Activated CD8-positive, alpha-beta memory T cell treated with anti-CD3 and anti-CD28 coated beads, Interleukin-2, amount 10 ng/mL, durations not matched to agents 7 days and 5 days (primary cell): ENCODE measurements at regions not wholly inside any gene's neighbourhood (a gene's known extent, or its start where the extent isn't known, plus 50 kb on each side); places are given as distances from the start of the nearest gene placed in this dataset.
"Not testable (repeated sequence)": the region's sequence is repeated elsewhere in the genome, so short reads cannot be mapped to it uniquely, and the experiment has no call there.

Experiments used
- ATAC-seq: fragments of 150-1000 bp; cut with Tn5 transposase; one replicate; pipeline ENCODE4 v1.10.0; 2021; ENCODE audit warnings: moderate library complexity
- CTCF ChIA-PET: fragments of 350-600 bp; sonication (Branson Sonifier 250); formaldehyde crosslinking; loops from one replicate; lab custom pipeline; 2021; ENCODE audit warnings: antibody characterized with exemption; lab: Charles Lee
- DNase-seq: peaks from one replicate; pipeline ENCODE4 v3.0.0-alpha.2; 2020
- H3K27ac Mint-ChIP-seq: one replicate; pipeline ENCODE4 v1.8.0; 2021; ENCODE audit warnings: mild to moderate bottlenecking, mixed read lengths
- H3K27me3 Mint-ChIP-seq: one replicate; pipeline ENCODE4 v1.8.0; 2021; ENCODE audit warnings: mixed read lengths
- H3K36me3 Mint-ChIP-seq: one replicate; pipeline ENCODE4 v1.8.0; 2021; ENCODE audit warnings: mild to moderate bottlenecking, mixed read lengths
- H3K4me1 Mint-ChIP-seq: one replicate; pipeline ENCODE4 v1.8.0; 2021; ENCODE audit warnings: mixed read lengths
- H3K4me3 Mint-ChIP-seq: one replicate; pipeline ENCODE4 v1.8.0; 2021; ENCODE audit warnings: mild to moderate bottlenecking, moderate library complexity, mixed read lengths
- H3K9me3 Mint-ChIP-seq: one replicate; pipeline ENCODE4 v1.8.0; 2022; ENCODE audit warnings: low read depth, mixed read lengths

DNA sequence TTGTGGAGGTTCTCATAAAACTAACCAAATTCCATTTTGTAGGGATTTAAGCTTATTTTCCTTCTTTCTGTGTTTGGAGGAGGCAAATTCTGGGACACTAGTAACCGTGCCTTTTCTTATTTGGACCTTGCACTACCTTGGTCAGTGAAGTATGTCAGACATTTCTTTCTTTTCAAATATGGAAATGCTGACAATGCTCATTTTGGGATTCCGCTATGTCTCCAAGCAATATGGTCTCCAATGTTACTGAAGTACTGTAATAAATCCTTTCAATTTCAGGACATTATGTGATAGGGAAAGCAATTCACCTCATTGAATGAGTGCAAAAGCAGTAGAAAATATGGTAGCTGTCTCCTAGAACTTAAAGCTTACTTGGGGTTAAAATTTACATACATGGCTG, 372.3 kb downstream of the HLX start:
- Mint-ChIP-seq H3K27ac (no peak overlapping the region), H3K4me1 (no peaks in the 10 kb centered on the region), H3K36me3 (no peaks in the 10 kb centered on the region), H3K9me3 (no peaks in the 10 kb centered on the region), H3K4me3 (no peak overlapping the region), H3K27me3 (no peaks in the 10 kb centered on the region)
- CTCF ChIA-PET, result no interaction called here
- DNase-seq (no peak), ATAC-seq (no peak)

DNA sequence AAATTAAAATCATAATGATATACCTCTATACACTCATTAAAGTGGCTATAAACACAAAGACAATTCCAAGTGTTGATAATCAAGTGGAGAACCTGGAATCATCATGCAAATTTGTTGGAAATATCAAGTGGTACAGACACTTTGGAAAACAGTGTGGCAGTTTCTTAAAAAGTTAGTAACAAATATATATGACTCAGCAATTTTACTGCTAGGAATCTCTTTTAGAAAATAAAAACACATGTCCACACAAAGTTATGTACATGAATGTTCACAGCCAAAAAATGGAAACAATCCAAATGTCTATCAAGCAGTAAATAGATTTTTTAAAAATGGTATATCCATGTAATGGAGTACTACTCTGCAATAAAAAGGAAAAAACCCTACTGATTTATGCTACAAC, 375.6 kb downstream of the HLX start:
- no peak overlapping the region for H3K4me3 Mint-ChIP-seq
- no peak overlapping the region for H3K27ac Mint-ChIP-seq
- H3K9me3 Mint-ChIP-seq, result no peaks in the 10 kb centered on the region
- CTCF ChIA-PET, result no interaction called here
- H3K27me3 Mint-ChIP-seq, result no peaks in the 10 kb centered on the region
- H3K4me1 Mint-ChIP-seq, result no peaks in the 10 kb centered on the region
- DNase-seq (no peak), ATAC-seq (no peak)
- no peaks in the 10 kb centered on the region for H3K36me3 Mint-ChIP-seq

DNA sequence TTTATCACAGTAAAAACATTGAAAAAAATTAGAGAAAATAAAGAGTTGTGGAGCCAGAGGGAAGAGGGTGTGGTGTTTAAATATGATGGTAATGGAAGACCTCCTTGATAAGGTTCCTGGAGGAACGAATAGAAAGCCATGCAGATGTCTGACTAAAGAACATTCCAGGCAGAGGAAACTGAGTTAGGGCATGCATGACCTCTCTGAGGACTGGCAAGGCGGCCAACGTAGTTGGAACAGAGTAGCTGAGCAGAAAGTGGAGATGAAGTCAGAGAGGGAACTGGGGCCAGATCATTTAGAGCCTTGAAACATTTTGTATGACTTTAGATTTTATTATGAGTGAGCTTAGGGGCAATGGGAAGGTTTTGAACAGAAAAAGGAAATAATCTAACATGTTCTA, 377.5 kb downstream of the HLX start:
- Mint-ChIP-seq H3K4me3 (no peak overlapping the region), H3K4me1 (no peaks in the 10 kb centered on the region), H3K27ac (no peak overlapping the region), H3K9me3 (no peaks in the 10 kb centered on the region), H3K27me3 (no peaks in the 10 kb centered on the region), H3K36me3 (no peaks in the 10 kb centered on the region)
- CTCF ChIA-PET, result no interaction called here
- no peak for ATAC-seq
- DNase-seq, result no peak

DNA sequence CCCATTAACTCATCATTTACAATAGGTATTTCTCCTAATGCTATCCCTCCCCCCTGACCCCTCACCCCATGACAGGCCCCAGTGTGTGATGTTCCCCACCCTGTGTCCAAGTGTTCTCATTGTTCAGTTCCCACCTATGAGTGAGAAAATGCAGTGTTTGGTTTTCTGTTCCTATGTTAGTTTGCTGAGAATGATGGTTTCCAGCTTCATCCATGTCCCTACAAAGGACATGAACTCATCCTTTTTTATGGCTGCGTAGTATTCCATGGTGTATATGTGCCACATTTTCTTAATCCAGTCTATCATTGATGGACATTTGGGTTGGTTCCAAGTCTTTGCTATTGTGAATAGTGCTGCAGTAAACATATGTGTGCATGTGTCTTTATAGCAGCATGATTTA, 378.3 kb downstream of the HLX start:
- H3K9me3 Mint-ChIP-seq, H3K4me1 Mint-ChIP-seq, CTCF ChIA-PET, H3K27ac Mint-ChIP-seq, H3K4me3 Mint-ChIP-seq, DNase-seq, H3K27me3 Mint-ChIP-seq, ATAC-seq, H3K36me3 Mint-ChIP-seq: not testable (repeated sequence)

DNA sequence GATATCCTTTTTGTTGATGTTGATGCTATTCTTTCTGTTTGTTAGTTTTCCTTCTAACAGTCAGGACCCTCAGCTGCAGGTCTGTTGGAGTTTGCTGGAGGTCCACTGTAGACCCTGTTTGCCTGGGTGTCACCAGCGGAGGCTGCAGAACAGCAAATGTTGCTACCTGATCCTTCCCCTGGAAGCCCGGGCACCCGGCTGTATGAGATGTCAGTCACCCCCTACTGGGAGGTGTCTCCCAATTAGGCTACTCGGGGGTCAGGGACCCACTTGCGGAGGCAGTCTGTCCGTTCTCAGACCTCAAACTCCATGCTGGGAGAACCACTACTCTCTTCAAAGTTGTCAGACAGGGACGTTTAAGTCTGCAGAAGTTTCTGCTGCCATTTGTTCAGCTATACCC, 383.4 kb downstream of the HLX start:
- H3K4me3 Mint-ChIP-seq, H3K36me3 Mint-ChIP-seq, H3K27ac Mint-ChIP-seq, H3K4me1 Mint-ChIP-seq, ATAC-seq, H3K27me3 Mint-ChIP-seq, DNase-seq, CTCF ChIA-PET, H3K9me3 Mint-ChIP-seq: not testable (repeated sequence)

DNA sequence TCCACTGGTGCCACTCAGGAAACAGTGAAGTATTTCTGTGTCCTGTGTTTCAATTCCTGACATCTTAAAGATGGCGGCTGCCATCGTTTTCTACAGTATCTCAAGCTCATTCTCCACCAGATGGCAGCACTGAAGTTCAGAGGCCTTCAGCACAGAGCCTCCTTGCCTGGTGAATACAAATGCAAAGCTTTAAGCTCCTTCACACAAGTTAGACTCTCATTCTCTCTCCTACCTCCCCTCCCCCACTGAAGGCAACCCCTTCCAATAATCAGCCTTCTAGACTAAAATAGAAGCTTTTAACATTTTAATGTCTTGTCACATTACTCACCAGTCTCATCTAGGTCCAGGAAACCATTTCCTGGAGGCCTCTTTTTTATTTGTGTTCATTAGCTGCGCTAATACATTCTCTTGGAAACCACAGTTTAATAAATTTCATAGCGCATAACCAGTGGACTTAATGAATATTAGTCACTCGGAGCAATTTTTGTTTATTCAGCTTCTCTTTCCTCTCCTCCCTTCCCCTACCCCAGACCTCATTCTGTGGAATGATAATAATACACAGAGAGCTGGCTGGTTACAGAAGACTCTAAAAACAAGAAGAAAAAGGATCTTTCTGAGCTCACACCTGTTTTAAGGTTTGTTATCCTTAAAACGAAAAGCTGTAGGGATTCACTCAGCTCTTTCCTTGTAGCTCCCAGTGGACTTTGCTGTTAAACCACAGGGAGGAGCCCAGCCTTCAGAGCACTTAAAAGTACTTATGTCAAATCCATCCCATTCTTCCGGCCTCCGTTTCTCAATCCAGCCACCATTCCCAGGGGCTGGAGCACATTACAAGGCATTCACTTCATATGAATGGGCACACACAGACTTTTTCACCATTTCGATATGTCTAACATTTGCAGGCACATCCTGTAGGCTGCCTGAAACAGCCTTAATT, 384.9 kb downstream of the HLX start:
- CTCF ChIA-PET, result interaction anchor here (0.9 to 2.2 kb wide), 5 partner anchors 11 to 1191 kb away, joined by 3 to 29 read pairs (median 3); no protein-coding TSS in a partner anchor
- DNase-seq, result peak; percentile 56
- no peaks in the 10 kb centered on the region for H3K4me1 Mint-ChIP-seq

DNA sequence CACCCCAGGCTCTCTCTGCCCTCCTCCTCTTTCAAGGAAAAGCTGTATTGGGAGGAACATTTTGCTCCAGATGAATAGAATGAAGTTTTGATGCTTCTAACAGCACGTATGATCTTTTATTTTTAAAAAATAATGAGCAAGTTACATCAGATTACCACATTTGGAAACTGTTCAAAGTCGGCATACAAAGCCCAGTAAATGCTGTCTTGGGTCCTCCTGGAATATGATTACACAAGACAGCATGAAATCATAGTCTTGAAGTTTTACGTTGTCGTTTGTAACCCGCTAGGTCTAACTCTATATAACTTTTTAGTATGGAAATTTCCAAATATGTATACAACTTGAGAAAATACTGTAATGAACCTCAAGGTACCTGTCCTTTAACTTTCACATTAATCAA, 385.6 kb downstream of the HLX start:
- DNase-seq (no peak), ATAC-seq (no peak)
- H3K4me1 Mint-ChIP-seq, result no peaks in the 10 kb centered on the region
- H3K27ac Mint-ChIP-seq, result no peak overlapping the region
- peaks cover 5% of the 10 kb centered on the region for H3K27me3 Mint-ChIP-seq
- H3K36me3 Mint-ChIP-seq, result no peaks in the 10 kb centered on the region
- H3K4me3 Mint-ChIP-seq, result no peak overlapping the region
- CTCF ChIA-PET, result interaction anchor here (2.2 kb wide), 1 partner anchor 170 kb away, joined by 29 read pairs; no protein-coding TSS in a partner anchor
- no peaks in the 10 kb centered on the region for H3K9me3 Mint-ChIP-seq

More for the DNA sequence above, 384.9 kb downstream of the HLX start:
- Mint-ChIP-seq H3K4me3 (no peak overlapping the region), H3K27ac (no peak overlapping the region), H3K27me3 (peaks cover 5% of the 10 kb centered on the region), H3K36me3 (no peaks in the 10 kb centered on the region), H3K9me3 (no peaks in the 10 kb centered on the region)
- ATAC-seq, result peak; percentile 65

DNA sequence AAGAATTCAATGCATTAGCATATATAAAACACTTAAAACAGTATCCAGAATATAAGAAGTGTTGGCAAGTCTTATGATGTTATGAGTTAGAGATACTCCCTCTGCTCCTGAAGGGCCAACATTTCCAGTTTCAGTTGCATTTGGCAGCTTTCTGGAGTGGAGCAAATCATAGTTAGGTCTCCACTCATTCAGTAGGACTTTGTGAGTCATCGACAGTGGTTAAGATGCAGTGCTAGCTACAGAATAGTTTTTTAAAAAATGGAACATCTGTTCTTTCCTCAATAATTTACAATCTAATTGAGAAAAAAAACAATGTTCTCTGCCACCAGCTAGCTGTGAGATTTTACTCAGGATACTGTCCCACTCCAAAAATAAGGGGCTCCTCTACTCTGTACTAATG, 389.1 kb downstream of the HLX start:
- H3K27me3 Mint-ChIP-seq, result peaks cover 5% of the 10 kb centered on the region
- ATAC-seq (no peak), DNase-seq (no peak)
- no peaks in the 10 kb centered on the region for H3K36me3 Mint-ChIP-seq
- no peaks in the 10 kb centered on the region for H3K9me3 Mint-ChIP-seq
- H3K4me3 Mint-ChIP-seq, result no peak overlapping the region
- CTCF ChIA-PET, result no interaction called here
- H3K27ac Mint-ChIP-seq, result no peak overlapping the region
- H3K4me1 Mint-ChIP-seq, result no peaks in the 10 kb centered on the region

DNA sequence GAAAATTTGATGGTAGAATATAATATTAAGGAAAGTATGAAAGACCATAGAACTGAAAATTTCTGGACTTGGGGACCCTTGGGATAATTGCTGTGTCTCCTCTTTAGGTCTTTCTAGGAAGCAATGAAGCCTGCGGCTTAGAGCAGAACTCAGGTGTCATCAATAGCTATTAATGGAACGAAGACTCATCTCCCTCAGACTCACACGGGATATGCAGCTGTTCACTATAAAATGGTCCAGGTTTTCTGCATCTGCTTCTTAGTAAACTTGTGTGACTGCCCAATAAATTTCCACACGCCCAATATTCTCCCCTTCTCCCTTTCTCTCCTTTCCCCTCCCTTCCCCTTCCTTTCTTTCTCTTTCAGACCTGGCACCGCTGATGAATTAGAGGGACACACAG, 392.5 kb downstream of the HLX start:
- CTCF ChIA-PET, result no interaction called here

DNA sequence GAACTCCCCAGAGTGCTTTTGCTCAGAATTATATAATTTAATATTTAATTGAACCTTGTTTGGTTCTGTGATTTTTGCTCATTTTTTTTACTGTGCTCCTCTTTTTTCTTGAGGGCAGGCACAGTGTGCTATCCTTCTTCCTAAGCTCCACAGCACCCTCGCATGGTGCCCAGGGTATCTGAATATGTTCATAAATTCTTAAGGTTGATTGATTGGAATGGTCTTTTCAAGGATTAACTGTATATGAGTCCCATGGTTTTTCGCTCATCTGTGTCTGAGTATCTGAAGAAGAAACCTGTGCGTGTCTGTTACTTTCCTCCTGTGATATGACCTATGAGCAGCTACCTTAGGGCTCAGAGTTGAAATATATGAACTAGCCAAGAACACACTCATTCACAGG, 393.7 kb downstream of the HLX start:
- Mint-ChIP-seq H3K27ac (no peak overlapping the region), H3K27me3 (no peaks in the 10 kb centered on the region), H3K4me1 (peaks cover 2% of the 10 kb centered on the region), H3K4me3 (no peak overlapping the region), H3K9me3 (no peaks in the 10 kb centered on the region), H3K36me3 (no peaks in the 10 kb centered on the region)
- CTCF ChIA-PET, result no interaction called here
- no peak for ATAC-seq
- no peak for DNase-seq

More for the DNA sequence above, 392.5 kb downstream of the HLX start:
- Mint-ChIP-seq H3K9me3 (no peaks in the 10 kb centered on the region), H3K4me1 (no peaks in the 10 kb centered on the region), H3K27ac (no peak overlapping the region), H3K4me3 (no peak overlapping the region), H3K27me3 (no peaks in the 10 kb centered on the region), H3K36me3 (no peaks in the 10 kb centered on the region)
- ATAC-seq (no peak), DNase-seq (no peak)

DNA sequence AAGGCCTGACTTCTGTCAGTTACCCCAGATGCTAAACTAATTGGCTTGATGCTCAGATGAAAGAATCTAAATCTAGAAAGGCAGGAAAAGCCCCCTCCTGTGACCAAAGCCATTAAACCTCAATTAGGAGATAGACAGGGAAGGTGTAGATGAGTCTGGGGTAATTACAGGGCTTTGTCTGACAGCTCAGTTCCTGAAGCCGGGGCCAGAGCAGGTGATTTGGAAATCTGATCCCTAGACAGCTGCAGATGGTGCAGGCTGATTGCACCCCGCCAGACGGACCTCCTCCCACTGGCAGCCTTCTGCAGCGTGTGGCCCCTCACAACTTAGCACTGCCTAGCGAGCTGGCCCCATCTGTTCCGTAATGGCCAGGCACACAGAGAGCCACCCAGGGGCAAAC, 395.1 kb downstream of the HLX start:
- no peak for ATAC-seq
- Mint-ChIP-seq H3K36me3 (no peaks in the 10 kb centered on the region), H3K27ac (no peak overlapping the region), H3K27me3 (no peaks in the 10 kb centered on the region), H3K4me1 (peaks cover 2% of the 10 kb centered on the region), H3K4me3 (no peak overlapping the region), H3K9me3 (no peaks in the 10 kb centered on the region)
- DNase-seq, result no peak
- CTCF ChIA-PET, result no interaction called here

DNA sequence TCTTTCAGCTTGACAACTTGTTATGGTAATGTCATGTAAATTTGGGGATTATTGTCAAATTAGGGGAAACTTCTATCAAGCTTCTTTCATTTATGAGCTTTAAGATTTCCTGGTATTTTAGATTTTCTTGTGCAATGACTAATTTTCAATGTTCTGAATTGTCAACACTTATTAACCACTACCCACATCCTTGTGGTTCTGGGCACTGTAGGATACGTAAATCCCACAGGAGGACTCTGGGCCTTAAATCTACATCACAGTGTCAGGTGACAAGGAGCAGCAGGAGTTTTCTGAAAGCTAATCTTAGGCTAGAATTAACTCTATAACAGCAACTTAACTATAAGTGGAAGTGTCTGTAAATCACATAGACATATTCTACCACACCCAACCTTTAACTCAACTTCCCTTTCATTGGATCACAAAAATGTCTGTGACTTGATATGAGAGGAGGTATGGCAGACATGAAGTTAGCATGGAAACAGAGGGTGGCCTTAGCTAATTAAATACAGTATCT, 397.7 kb downstream of the HLX start:
- Mint-ChIP-seq H3K36me3 (no peaks in the 10 kb centered on the region), H3K27me3 (no peaks in the 10 kb centered on the region), H3K4me3 (no peak overlapping the region), H3K27ac (no peak overlapping the region), H3K4me1 (peaks cover 2% of the 10 kb centered on the region), H3K9me3 (no peaks in the 10 kb centered on the region)
- CTCF ChIA-PET, result no interaction called here
- DNase-seq (no peak), ATAC-seq (no peak)

DNA sequence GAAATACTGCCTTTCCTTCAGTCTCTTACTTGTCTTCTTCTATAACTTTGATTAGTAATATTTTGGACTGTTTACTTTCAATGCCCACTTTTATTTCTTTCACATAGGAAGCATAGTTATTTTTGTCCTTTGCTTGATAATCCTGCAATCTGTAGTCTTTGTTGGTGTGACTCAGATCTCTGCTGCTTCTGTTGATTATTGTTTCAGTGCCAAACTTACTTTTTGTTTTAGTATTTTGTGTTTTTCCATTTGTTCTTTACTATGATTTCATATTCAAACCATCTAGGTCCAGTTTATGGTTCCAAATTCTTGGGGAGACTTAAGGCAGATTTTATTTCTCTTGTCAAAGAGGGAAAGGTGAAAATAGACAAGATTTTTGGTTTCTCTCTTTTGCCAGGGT, 399.9 kb downstream of the HLX start:
- Mint-ChIP-seq H3K27ac (no peak overlapping the region), H3K27me3 (no peaks in the 10 kb centered on the region), H3K4me1 (peaks cover 2% of the 10 kb centered on the region), H3K4me3 (no peak overlapping the region), H3K9me3 (no peaks in the 10 kb centered on the region), H3K36me3 (no peaks in the 10 kb centered on the region)
- CTCF ChIA-PET, result no interaction called here
- DNase-seq (no peak), ATAC-seq (no peak)

DNA sequence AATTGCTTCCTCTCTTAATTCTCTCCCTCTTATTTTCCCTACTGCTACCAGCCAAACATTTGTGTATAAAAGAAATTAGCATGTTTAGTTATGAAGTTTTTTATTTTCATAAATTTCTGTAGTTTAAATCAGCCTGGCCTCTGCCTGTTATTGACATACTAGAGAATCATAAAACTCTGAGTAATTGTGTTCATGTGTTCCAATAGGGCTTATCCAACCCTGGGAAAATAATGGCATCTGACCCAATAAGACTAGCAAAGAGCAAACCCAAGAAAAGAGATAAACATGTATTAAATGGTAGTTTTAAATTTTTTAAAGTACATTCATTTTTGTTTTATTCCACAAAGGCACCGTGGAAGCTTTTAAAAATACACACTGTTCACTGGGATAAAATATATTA, 404.3 kb downstream of the HLX start:
- Mint-ChIP-seq H3K27ac (no peak overlapping the region), H3K4me3 (no peak overlapping the region), H3K9me3 (no peaks in the 10 kb centered on the region), H3K4me1 (no peaks in the 10 kb centered on the region), H3K27me3 (no peaks in the 10 kb centered on the region), H3K36me3 (no peaks in the 10 kb centered on the region)
- DNase-seq (no peak), ATAC-seq (no peak)
- CTCF ChIA-PET, result interaction anchor here (1.5 kb wide), 1 partner anchor 81 kb away, joined by 3 read pairs; no protein-coding TSS in a partner anchor
